Neural cell (in vitro differentiated cells): ENCODE measurements at regions not wholly inside any gene's neighbourhood (a gene's known extent, or its start where the extent isn't known, plus 50 kb on each side); places are given as distances from the start of the nearest gene placed in this dataset.

Source experiments
- H2AFZ ChIP-seq: fragments of 200-600, 300-800 bp; sonication (generic), shearing (Covaris generic); 2 replicates; pipeline ENCODE4 v1.6.0; 2014; ENCODE audit warnings: low read depth, mild to moderate bottlenecking, antibody characterized with exemption, low read length, moderate library complexity
- H3F3A ChIP-seq: fragments of 200-600 bp; shearing (Covaris generic); 2 replicates; pipeline ENCODE4 v1.6.1; 2016; ENCODE audit warnings: mild to moderate bottlenecking, moderate library complexity, mixed read lengths, antibody characterized with exemption, low read length; ENCODE audit not compliant: insufficient read depth, poor library complexity, severe bottlenecking
- H3K27ac ChIP-seq: fragments of 200-600, 300-800 bp; sonication (generic), shearing (Covaris generic); 2 replicates; pipeline ENCODE4 v1.5.1; 2014; ENCODE audit warnings: mild to moderate bottlenecking, low read length, moderate library complexity
- H3K27me3 ChIP-seq: fragments of 300-800, 200-600 bp; sonication (generic), shearing (Covaris generic); 2 replicates; pipeline ENCODE4 v1.6.0; 2014; ENCODE audit warnings: mild to moderate bottlenecking, low read depth, low read length, moderate library complexity; ENCODE audit not compliant: insufficient read depth
- H3K36me3 ChIP-seq: fragments of 300-800, 200-600 bp; sonication (generic), shearing (Covaris generic); 2 replicates; pipeline ENCODE4 v1.5.1; 2014; ENCODE audit warnings: mild to moderate bottlenecking, antibody characterized with exemption, low read length, moderate library complexity; ENCODE audit not compliant: insufficient read depth
- H3K4me2 ChIP-seq: fragments of 300-800, 200-600 bp; sonication (generic), shearing (Covaris generic); 2 replicates; pipeline ENCODE4 v1.6.0; 2014; ENCODE audit warnings: mild to moderate bottlenecking, low read length
- H3K4me3 ChIP-seq: fragments of 300-800, 200-600 bp; sonication (generic), shearing (Covaris generic); 2 replicates; pipeline ENCODE4 v1.5.1; 2014; ENCODE audit warnings: mild to moderate bottlenecking, low read length, moderate library complexity
- H3K79me2 ChIP-seq: fragments of 200-600 bp; shearing (Covaris generic); replicated peaks from 2 replicates; pipeline ENCODE4 v1.6.0; 2014; ENCODE audit warnings: mild to moderate bottlenecking, low read length, moderate library complexity; ENCODE audit not compliant: insufficient read depth
- H3K9ac ChIP-seq: fragments of 300-800, 200-600 bp; sonication (generic), shearing (Covaris generic); 2 replicates; pipeline ENCODE4 v1.6.1; 2016; ENCODE audit warnings: mild to moderate bottlenecking, low read length, mixed read lengths
- H3K9me2 ChIP-seq: fragments of 200-600 bp; shearing (Covaris generic); 2 replicates; pipeline ENCODE4 v1.6.1; 2016; ENCODE audit warnings: mild to moderate bottlenecking, low read length, mixed read lengths; ENCODE audit not compliant: insufficient read depth
- H3K9me3 ChIP-seq: fragments of 200-600, 300-800 bp; sonication (generic), shearing (Covaris generic); 2 replicates; pipeline ENCODE4 v1.6.1; 2016; ENCODE audit warnings: mild to moderate bottlenecking, mixed run types, low read length, moderate library complexity, mixed read lengths
- H4K20me1 ChIP-seq: fragments of 200-600 bp; shearing (Covaris generic); 2 replicates; pipeline ENCODE4 v1.6.1; 2016; ENCODE audit warnings: mild to moderate bottlenecking, mixed run types; ENCODE audit not compliant: insufficient read depth
- EP300 ChIP-seq: fragments of 450-650 bp; conservative IDR thresholded peaks from 2 replicates; pipeline ENCODE4 v1.6.1; 2014; ENCODE audit warnings: antibody characterized with exemption, mild to moderate bottlenecking, moderate library complexity; ENCODE audit not compliant: poor library complexity, severe bottlenecking
- EZH2 ChIP-seq: fragments of 200-600, 300-800 bp; shearing (Covaris generic), sonication (generic); IDR thresholded peaks from 2 replicates; pipeline ENCODE4 v1.6.1; 2014; ENCODE audit warnings: antibody characterized with exemption, low read length, borderline replicate concordance, mild to moderate bottlenecking; ENCODE audit not compliant: insufficient read depth, poor library complexity, severe bottlenecking
- MXI1 ChIP-seq: fragments of 450-650 bp; conservative IDR thresholded peaks from 2 replicates; pipeline ENCODE4 v1.6.1; 2014; ENCODE audit warnings: antibody characterized with exemption, mild to moderate bottlenecking; ENCODE audit not compliant: poor library complexity, severe bottlenecking
- POLR2AphosphoS5 ChIP-seq: IDR thresholded peaks from 2 replicates; pipeline ENCODE4 v1.6.1; 2012
- RAD21 ChIP-seq: fragments of 450-650 bp; conservative IDR thresholded peaks from 2 replicates; pipeline ENCODE4 v1.6.1; 2014; ENCODE audit warnings: antibody characterized with exemption, mild to moderate bottlenecking, moderate library complexity
- SMC3 ChIP-seq: fragments of 450-650 bp; conservative IDR thresholded peaks from 2 replicates; pipeline ENCODE4 v1.6.1; 2014; ENCODE audit warnings: antibody characterized with exemption, mild to moderate bottlenecking, moderate library complexity; ENCODE audit not compliant: poor library complexity
- TAF1 ChIP-seq: IDR thresholded peaks from 2 replicates; pipeline ENCODE4 v1.6.1; 2012; ENCODE audit warnings: low read depth
- TF ChIP-seq, protein P1 (sequence below): fragments of 450-650 bp; IDR thresholded peaks from 2 replicates; pipeline ENCODE4 v1.5.1; 2014; ENCODE audit warnings: antibody characterized with exemption, mild to moderate bottlenecking, moderate library complexity; ENCODE audit not compliant: poor library complexity, severe bottlenecking
- TF ChIP-seq, protein P2 (sequence below): IDR thresholded peaks from 2 replicates; pipeline ENCODE4 v1.6.1; 2012; ENCODE audit warnings: borderline replicate concordance

DNA sequence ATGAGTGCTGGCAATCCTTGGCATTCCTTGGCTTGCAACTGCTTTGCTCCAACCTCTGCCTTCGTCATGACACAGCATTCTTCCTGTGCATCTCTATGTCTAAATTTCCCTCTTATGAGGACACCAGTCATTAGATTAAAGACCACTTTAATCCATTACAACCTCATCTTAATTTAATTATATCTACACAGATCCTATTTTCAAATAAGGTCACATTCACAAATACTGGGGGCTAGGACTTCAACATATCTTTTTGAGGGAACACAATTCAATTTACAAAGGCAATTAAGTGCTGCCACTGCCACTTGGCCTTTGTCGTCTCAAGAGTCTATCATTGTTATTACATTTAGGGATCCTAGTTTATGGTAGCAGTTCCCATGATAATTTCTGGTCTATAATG is 163.7 kb upstream of the PPP1R2C start:
- H3K27ac ChIP-seq, result no peak overlapping the region
- H3K4me3 ChIP-seq, result no peak overlapping the region
- H3K27me3 ChIP-seq, result no peaks in the 10 kb centered on the region
- no peaks in the 10 kb centered on the region for H4K20me1 ChIP-seq
- no peak for TF ChIP-seq SMC3
- no peak for TF ChIP-seq EP300
- TF ChIP-seq, protein P1, sequence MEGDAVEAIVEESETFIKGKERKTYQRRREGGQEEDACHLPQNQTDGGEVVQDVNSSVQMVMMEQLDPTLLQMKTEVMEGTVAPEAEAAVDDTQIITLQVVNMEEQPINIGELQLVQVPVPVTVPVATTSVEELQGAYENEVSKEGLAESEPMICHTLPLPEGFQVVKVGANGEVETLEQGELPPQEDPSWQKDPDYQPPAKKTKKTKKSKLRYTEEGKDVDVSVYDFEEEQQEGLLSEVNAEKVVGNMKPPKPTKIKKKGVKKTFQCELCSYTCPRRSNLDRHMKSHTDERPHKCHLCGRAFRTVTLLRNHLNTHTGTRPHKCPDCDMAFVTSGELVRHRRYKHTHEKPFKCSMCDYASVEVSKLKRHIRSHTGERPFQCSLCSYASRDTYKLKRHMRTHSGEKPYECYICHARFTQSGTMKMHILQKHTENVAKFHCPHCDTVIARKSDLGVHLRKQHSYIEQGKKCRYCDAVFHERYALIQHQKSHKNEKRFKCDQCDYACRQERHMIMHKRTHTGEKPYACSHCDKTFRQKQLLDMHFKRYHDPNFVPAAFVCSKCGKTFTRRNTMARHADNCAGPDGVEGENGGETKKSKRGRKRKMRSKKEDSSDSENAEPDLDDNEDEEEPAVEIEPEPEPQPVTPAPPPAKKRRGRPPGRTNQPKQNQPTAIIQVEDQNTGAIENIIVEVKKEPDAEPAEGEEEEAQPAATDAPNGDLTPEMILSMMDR, result no peak
- TF ChIP-seq POLR2AphosphoS5, result no peak
- TF ChIP-seq MXI1, result no peak
- no peaks in the 10 kb centered on the region for H3K36me3 ChIP-seq
- H3K9ac ChIP-seq, result no peak overlapping the region
- no peaks in the 10 kb centered on the region for H3K9me3 ChIP-seq
- H3K79me2 ChIP-seq, result no peaks in the 10 kb centered on the region
- H3K4me2 ChIP-seq, result no peak overlapping the region
- H2AFZ ChIP-seq, result no peak overlapping the region
- H3K9me2 ChIP-seq, result no peaks in the 10 kb centered on the region
- H3F3A ChIP-seq, result no peaks in the 10 kb centered on the region

DNA sequence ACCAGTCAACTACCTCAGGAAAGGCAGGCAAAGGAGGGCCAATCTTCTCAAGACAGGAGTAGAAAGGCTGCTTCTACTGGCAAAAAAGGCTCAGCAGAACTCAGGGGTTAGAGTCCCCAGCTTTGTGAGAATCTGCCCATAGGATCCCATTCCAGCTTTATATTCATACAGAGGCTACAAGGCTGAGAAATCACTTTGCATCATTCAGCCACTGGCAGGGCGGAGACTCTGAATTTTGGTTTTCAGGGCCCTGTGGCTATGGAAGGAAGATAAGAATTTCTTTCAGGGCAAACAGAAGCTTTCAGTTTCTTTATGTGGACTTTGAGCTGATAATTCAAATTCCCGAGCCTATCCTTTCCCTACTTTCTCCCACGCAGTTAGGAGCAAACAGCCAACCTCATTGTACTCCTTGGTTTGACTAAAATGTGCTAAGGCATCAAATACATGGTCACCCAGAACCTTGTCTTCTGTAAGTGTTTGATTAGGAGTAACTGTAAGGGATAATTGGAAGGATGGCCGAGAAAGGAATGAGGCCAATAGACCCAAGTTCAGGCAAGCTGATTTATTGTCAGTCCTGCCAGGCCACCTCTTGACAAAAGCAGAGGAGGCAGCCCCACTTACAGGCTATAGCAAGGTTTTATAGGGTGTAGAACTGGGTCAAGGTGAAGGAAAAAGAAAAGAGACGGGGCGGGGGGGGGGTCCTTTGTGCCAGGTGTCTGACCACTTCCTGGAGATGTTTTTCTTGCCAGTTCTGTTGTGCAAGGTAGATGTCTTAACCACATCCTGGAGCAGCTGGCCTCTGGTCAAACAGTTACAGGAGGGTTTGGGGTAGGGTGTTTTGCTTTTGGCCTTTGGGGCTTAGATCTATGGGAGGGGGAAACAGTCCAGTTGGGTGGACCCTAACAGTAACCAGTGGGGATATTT is 165.3 kb upstream of the PPP1R2C start:
- Histone ChIP-seq H3K4me2 (no peak overlapping the region), H3K4me3 (no peak overlapping the region), H2AFZ (no peak overlapping the region), H3K79me2 (no peaks in the 10 kb centered on the region), H3K9me3 (no peaks in the 10 kb centered on the region), H3K36me3 (no peaks in the 10 kb centered on the region), H3K9ac (no peak overlapping the region), H3F3A (no peaks in the 10 kb centered on the region), H4K20me1 (no peaks in the 10 kb centered on the region), H3K9me2 (no peaks in the 10 kb centered on the region), H3K27ac (no peak overlapping the region), H3K27me3 (no peaks in the 10 kb centered on the region)
- TF ChIP-seq SMC3 (no peak), RAD21 (no peak), POLR2AphosphoS5 (no peak), MXI1 (no peak), TAF1 (no peak), EZH2 (no peak), EP300 (no peak)
- TF ChIP-seq, protein P1, result no peak
- TF ChIP-seq, protein P2, sequence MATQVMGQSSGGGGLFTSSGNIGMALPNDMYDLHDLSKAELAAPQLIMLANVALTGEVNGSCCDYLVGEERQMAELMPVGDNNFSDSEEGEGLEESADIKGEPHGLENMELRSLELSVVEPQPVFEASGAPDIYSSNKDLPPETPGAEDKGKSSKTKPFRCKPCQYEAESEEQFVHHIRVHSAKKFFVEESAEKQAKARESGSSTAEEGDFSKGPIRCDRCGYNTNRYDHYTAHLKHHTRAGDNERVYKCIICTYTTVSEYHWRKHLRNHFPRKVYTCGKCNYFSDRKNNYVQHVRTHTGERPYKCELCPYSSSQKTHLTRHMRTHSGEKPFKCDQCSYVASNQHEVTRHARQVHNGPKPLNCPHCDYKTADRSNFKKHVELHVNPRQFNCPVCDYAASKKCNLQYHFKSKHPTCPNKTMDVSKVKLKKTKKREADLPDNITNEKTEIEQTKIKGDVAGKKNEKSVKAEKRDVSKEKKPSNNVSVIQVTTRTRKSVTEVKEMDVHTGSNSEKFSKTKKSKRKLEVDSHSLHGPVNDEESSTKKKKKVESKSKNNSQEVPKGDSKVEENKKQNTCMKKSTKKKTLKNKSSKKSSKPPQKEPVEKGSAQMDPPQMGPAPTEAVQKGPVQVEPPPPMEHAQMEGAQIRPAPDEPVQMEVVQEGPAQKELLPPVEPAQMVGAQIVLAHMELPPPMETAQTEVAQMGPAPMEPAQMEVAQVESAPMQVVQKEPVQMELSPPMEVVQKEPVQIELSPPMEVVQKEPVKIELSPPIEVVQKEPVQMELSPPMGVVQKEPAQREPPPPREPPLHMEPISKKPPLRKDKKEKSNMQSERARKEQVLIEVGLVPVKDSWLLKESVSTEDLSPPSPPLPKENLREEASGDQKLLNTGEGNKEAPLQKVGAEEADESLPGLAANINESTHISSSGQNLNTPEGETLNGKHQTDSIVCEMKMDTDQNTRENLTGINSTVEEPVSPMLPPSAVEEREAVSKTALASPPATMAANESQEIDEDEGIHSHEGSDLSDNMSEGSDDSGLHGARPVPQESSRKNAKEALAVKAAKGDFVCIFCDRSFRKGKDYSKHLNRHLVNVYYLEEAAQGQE, result no peak
